ENCODE measurements at regions not wholly inside any gene's neighbourhood (a gene's known extent, or its start where the extent isn't known, plus 50 kb on each side); places are given as distances from the start of the nearest gene placed in this dataset.

DNA sequence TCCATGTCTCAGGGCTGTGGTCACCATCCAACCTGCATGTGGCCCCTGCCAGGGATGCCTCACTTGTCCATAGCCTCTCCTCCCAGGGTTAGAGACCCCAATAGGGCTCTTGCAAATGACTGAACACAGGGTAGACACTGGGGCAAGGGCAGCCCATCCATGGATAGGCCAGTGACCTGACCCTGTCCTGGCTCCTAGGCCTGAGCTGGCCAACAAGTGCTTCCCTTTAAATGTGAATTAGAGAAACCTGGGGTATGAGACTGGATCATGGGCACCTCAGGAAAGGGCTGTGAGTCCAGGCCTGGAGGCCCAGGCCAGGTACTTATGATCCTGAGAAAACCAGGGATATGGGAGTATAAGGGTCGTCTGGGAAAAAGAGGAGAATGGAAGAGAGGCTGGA is 64.5 kb downstream of the COPS8 start:
- Histone ChIP-seq H3K27me3 (ENCODE audit: control insufficient read depth, insufficient read depth, low read length) (no peaks in the 10 kb centered on the region), H3K4me1 (ENCODE audit: control insufficient read depth, low read depth, low read length) (no peaks in the 10 kb centered on the region)

GRCh38 chr2:237150831-237151375 is 65.2 kb downstream of the COPS8 start:
- H3K4me3 ChIP-seq (ENCODE audit: low read length): no peak overlapping the region
- H3K4me1 ChIP-seq (ENCODE audit: control insufficient read depth, low read depth, low read length): peaks cover 5% of the 10 kb centered on the region
- no peaks in the 10 kb centered on the region for H3K36me3 ChIP-seq (ENCODE audit: control insufficient read depth, low read depth, low read length)
- no peak overlapping the region for H3K27ac ChIP-seq (ENCODE audit: low read length)
- H3K27me3 ChIP-seq (ENCODE audit: control insufficient read depth, insufficient read depth, low read length): no peaks in the 10 kb centered on the region
- H3K9ac ChIP-seq (ENCODE audit: low read length): no peak overlapping the region
- peaks cover 9% of the 10 kb centered on the region for H3K9me3 ChIP-seq (ENCODE audit: control insufficient read depth, low read depth, low read length)

More for the DNA sequence above, 64.5 kb downstream of the COPS8 start:
- Histone ChIP-seq H3K4me3 (ENCODE audit: low read length) (no peak overlapping the region), H3K36me3 (ENCODE audit: control insufficient read depth, low read depth, low read length) (no peaks in the 10 kb centered on the region), H3K9me3 (ENCODE audit: control insufficient read depth, low read depth, low read length) (peaks cover 9% of the 10 kb centered on the region), H3K9ac (ENCODE audit: low read length) (no peak overlapping the region), H3K27ac (ENCODE audit: low read length) (no peak overlapping the region)

GRCh38 chr2:237152361-237152760 is 66.7 kb downstream of the COPS8 start:
- peaks cover 6% of the 10 kb centered on the region for H3K4me1 ChIP-seq (ENCODE audit: control insufficient read depth, low read depth, low read length)
- H3K9me3 ChIP-seq (ENCODE audit: control insufficient read depth, low read depth, low read length): peaks cover under 1% of the 10 kb centered on the region
- no peaks in the 10 kb centered on the region for H3K36me3 ChIP-seq (ENCODE audit: control insufficient read depth, low read depth, low read length)
- H3K9ac ChIP-seq (ENCODE audit: low read length): no peak overlapping the region
- H3K4me3 ChIP-seq (ENCODE audit: low read length): no peak overlapping the region
- no peaks in the 10 kb centered on the region for H3K27me3 ChIP-seq (ENCODE audit: control insufficient read depth, insufficient read depth, low read length)
- no peak overlapping the region for H3K27ac ChIP-seq (ENCODE audit: low read length)

DNA sequence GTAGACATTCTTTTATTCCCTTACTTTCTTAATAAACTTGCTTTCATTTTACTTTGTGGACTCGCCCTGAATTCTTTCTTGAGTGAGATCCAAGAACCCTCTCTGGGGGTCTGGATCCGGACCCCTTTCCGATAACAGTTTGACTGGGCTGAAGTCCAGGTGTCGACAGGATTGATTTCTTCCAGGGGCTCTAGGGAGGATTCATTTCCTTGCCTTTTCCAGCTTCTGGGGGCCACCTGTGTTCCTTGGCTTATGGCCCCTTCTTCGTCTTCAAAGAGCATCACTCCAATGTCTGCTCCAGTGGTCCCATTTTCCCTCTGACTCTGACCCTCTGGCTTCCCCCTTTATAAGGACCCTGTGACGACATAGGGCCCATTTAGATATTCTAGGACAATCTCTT is 67.5 kb downstream of the COPS8 start:
- no peak overlapping the region for H3K27ac ChIP-seq (ENCODE audit: low read length)
- peaks cover 6% of the 10 kb centered on the region for H3K4me1 ChIP-seq (ENCODE audit: control insufficient read depth, low read depth, low read length)
- H3K9me3 ChIP-seq (ENCODE audit: control insufficient read depth, low read depth, low read length): no peaks in the 10 kb centered on the region

DNA sequence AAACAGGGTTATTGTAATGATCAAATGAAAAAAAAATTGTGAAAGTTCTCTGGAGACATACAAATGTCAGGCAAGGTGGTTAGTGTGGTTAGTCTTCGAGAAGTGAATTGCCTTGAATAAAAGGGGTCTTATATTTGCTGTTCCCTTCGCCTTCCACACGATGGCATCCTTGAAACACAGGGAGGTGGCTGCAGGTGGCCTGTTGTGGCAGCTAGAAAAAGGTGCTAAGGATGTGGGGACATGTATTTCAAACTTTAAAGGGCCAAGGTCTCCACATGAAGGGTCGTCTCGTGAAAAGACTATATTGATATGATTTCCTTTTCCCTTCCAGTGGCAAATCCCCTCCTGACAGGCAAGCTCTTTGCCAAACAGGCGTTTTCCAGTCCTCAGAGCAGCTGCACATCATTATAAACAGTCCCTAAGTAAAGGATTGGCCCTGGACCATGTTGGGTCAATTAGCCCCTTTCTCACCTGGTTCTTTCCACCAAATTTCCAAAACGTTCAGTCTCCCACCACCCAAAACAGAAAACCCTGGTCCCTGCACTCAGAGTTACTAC is 68.5 kb downstream of the COPS8 start:
- H3K4me3 ChIP-seq (ENCODE audit: low read length): no peak overlapping the region
- H3K9me3 ChIP-seq (ENCODE audit: control insufficient read depth, low read depth, low read length): no peaks in the 10 kb centered on the region
- H3K4me1 ChIP-seq (ENCODE audit: control insufficient read depth, low read depth, low read length): peaks cover 6% of the 10 kb centered on the region
- H3K36me3 ChIP-seq (ENCODE audit: control insufficient read depth, low read depth, low read length): no peaks in the 10 kb centered on the region
- H3K27ac ChIP-seq (ENCODE audit: low read length): no peak overlapping the region
- H3K9ac ChIP-seq (ENCODE audit: low read length): no peak overlapping the region
- no peaks in the 10 kb centered on the region for H3K27me3 ChIP-seq (ENCODE audit: control insufficient read depth, insufficient read depth, low read length)

More for the DNA sequence above, 67.5 kb downstream of the COPS8 start:
- Histone ChIP-seq H3K9ac (ENCODE audit: low read length) (no peak overlapping the region), H3K27me3 (ENCODE audit: control insufficient read depth, insufficient read depth, low read length) (no peaks in the 10 kb centered on the region), H3K4me3 (ENCODE audit: low read length) (no peak overlapping the region), H3K36me3 (ENCODE audit: control insufficient read depth, low read depth, low read length) (no peaks in the 10 kb centered on the region)

DNA sequence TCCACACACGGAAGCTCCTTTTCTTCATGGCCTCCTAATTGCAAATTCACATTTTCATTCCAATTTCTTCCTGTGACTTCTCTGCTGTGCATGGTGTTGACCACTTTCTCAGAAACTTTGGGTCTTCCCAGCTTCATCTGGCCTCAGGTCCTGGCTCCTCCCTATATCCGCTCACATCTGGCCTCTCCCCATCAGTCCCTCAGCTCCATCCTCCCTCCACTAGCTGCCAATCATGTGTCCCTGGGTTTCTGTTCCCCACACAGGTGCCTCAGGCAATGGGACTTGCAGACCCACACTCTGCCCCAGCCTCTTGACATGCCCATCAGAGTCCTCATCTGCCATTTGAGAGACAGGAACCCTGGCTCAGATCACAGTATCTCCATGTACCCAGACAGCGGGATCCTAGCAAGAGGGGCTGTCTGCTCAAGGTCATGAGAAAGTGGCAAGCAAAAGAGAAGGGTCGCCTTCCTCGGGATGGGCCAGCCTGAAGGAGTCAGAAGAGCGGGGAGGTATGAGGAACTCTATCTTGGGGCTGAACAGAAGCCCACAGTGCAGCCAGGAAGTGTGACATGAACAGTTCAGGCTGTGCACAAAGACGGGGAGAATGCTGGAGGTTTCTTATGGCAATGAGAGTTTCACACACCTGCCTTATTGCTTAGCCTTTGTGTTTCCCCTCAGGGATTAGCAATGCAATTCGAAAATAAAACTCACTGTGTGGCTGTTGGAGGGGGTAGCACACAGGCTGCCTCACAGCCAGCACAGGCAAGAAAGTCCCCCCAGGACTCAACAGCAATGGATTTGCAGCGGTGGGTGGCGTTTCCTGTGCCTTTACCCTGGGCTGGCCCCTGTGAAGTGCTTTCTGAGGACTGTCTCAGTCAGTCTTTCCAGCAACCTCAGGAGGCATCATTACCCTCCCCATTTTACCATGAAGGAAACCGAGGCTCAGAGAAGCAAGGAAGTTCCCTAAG is 69.5 kb downstream of the COPS8 start:
- Histone ChIP-seq H3K27me3 (ENCODE audit: control insufficient read depth, insufficient read depth, low read length) (no peaks in the 10 kb centered on the region), H3K9me3 (ENCODE audit: control insufficient read depth, low read depth, low read length) (no peaks in the 10 kb centered on the region), H3K4me1 (ENCODE audit: control insufficient read depth, low read depth, low read length) (peaks cover 6% of the 10 kb centered on the region), H3K36me3 (ENCODE audit: control insufficient read depth, low read depth, low read length) (no peaks in the 10 kb centered on the region), H3K27ac (ENCODE audit: low read length) (no peak overlapping the region), H3K9ac (ENCODE audit: low read length) (no peak overlapping the region), H3K4me3 (ENCODE audit: low read length) (no peak overlapping the region)

DNA sequence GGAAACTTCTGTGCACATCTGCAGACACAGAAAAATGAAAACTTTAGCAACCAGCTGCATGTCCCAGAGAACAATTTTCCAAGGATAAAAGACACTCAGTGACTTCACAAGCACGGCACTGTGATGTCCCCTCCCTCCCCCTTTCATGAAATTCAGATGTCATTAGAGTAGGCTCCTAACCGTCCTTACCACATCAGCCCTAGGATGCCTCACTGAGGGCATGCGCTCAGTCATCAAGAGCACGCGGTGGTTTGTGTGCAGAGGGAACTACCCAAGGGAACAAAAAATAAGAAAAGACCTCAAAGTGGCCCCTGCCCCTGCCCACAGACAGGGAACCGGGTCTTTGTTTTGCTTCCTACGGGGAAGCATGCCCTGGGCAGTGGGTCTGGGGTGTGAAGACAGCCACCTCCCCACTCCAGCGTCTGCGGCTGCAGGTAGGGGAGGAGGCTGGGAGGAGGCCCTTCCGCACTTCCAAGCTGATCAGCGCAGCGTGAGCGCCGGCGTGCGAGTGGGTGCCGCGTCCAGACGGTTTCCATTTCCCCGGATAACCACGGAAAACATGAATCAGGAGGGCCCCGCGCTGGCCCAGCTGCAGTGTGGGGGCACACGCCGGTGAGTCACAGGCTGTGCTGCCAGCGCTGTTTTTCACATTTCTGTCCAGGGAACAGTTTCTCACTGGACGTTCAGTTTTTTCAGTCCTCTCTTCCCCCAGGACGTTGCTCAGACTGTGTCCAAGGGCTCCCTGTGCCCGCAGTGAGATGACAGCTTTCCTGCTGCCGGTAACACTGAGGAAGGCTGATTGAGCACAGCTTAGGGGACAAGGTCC is 70.6 kb downstream of the COPS8 start:
- Histone ChIP-seq H3K9me3 (ENCODE audit: control insufficient read depth, low read depth, low read length) (no peaks in the 10 kb centered on the region), H3K27ac (ENCODE audit: low read length) (no peak overlapping the region), H3K4me1 (ENCODE audit: control insufficient read depth, low read depth, low read length) (peaks cover 6% of the 10 kb centered on the region), H3K36me3 (ENCODE audit: control insufficient read depth, low read depth, low read length) (no peaks in the 10 kb centered on the region), H3K27me3 (ENCODE audit: control insufficient read depth, insufficient read depth, low read length) (no peaks in the 10 kb centered on the region), H3K9ac (ENCODE audit: low read length) (no peak overlapping the region), H3K4me3 (ENCODE audit: low read length) (no peak overlapping the region)

- Histone ChIP-seq H3K27ac (ENCODE audit: low read length) (no peak overlapping the region), H3K36me3 (ENCODE audit: control insufficient read depth, low read depth, low read length) (no peaks in the 10 kb centered on the region), H3K4me3 (ENCODE audit: low read length) (no peak overlapping the region), H3K4me1 (ENCODE audit: control insufficient read depth, low read depth, low read length) (peaks cover 6% of the 10 kb centered on the region), H3K9ac (ENCODE audit: low read length) (no peak overlapping the region), H3K27me3 (ENCODE audit: control insufficient read depth, insufficient read depth, low read length) (no peaks in the 10 kb centered on the region), H3K9me3 (ENCODE audit: control insufficient read depth, low read depth, low read length) (no peaks in the 10 kb centered on the region)
Observed at GRCh38 chr2:237156857-237157779, 71.4 kb downstream of the COPS8 start.

GRCh38 chr2:237157780-237158102 is 72.1 kb downstream of the COPS8 start:
- Histone ChIP-seq H3K27me3 (ENCODE audit: control insufficient read depth, insufficient read depth, low read length) (no peaks in the 10 kb centered on the region), H3K27ac (ENCODE audit: low read length) (no peak overlapping the region), H3K36me3 (ENCODE audit: control insufficient read depth, low read depth, low read length) (no peaks in the 10 kb centered on the region)

GRCh38 chr2:237158194-237158593 is 72.5 kb downstream of the COPS8 start:
- Histone ChIP-seq H3K9me3 (ENCODE audit: control insufficient read depth, low read depth, low read length) (no peaks in the 10 kb centered on the region), H3K9ac (ENCODE audit: low read length) (no peak overlapping the region), H3K27me3 (ENCODE audit: control insufficient read depth, insufficient read depth, low read length) (no peaks in the 10 kb centered on the region), H3K4me1 (ENCODE audit: control insufficient read depth, low read depth, low read length) (peaks cover 6% of the 10 kb centered on the region), H3K27ac (ENCODE audit: low read length) (no peak overlapping the region), H3K4me3 (ENCODE audit: low read length) (no peak overlapping the region), H3K36me3 (ENCODE audit: control insufficient read depth, low read depth, low read length) (no peaks in the 10 kb centered on the region)

More at GRCh38 chr2:237157780-237158102, 72.1 kb downstream of the COPS8 start:
- Histone ChIP-seq H3K9ac (ENCODE audit: low read length) (no peak overlapping the region), H3K4me1 (ENCODE audit: control insufficient read depth, low read depth, low read length) (peaks cover 6% of the 10 kb centered on the region), H3K9me3 (ENCODE audit: control insufficient read depth, low read depth, low read length) (no peaks in the 10 kb centered on the region), H3K4me3 (ENCODE audit: low read length) (no peak overlapping the region)

All from iPS-18a (cell line).